Left ventricle myocardium inferior (tissue), 1 donor: ENCODE measurements at regions not wholly inside any gene's neighbourhood (a gene's known extent, or its start where the extent isn't known, plus 50 kb on each side); places are given as distances from the start of the nearest gene placed in this dataset.

ENCODE experiments used
- DNase-seq: peaks from one replicate; pipeline ENCODE4 v3.0.0-alpha.2; 2020
- H3K27ac ChIP-seq: fragments of 200-600 bp; replicated peaks from 2 replicates; pipeline ENCODE4 v1.8.0; 2021
- H3K27me3 ChIP-seq: fragments of 200-600 bp; 2 replicates; pipeline ENCODE4 v1.8.0; 2021; ENCODE audit warnings: low read depth
- H3K36me3 ChIP-seq: fragments of 200-600 bp; 2 replicates; pipeline ENCODE4 v1.8.0; 2021
- H3K4me1 ChIP-seq: fragments of 200-600 bp; 2 replicates; pipeline ENCODE4 v1.8.0; 2021
- H3K4me3 ChIP-seq: fragments of 200-600 bp; 2 replicates; pipeline ENCODE4 v1.8.0; 2021; ENCODE audit warnings: mild to moderate bottlenecking, moderate library complexity
- H3K9me3 ChIP-seq: fragments of 200-600 bp; replicated peaks from 2 replicates; pipeline ENCODE4 v1.8.0; 2021
- intact Hi-C: fragments of 100-400 bp; cut with micrococcal nuclease; formaldehyde crosslinking; loops from one replicate; pipeline ENCODE4 v1.11.0; 2022
- TF ChIP-seq, protein P1 (sequence below): fragments of 200-600 bp; IDR thresholded peaks from 2 replicates; pipeline ENCODE4 v1.8.0; 2021; ENCODE audit warnings: antibody characterized with exemption, mild to moderate bottlenecking, borderline replicate concordance
- donor health status: DM: no; HTN: yes; CAD: no; lungs with severe emphysema.

DNA sequence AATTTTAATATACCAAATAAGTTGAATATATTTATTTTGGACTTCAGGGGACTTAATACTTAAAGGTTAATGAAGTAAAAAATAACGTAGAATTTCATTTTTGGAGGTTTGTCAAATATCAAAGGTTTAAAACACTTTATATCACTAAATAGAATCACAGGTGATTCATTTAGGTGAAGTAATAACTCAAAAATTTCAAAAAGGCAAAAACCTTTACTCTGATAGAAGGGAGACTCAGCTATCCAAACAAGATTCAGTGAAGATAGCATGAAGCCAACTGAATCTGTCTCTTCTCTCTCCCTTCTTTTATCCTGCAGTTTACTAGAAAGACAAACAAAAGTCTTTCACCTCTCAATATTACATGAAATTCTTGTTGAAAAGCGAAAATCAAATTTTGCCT lies 110.2 kb upstream of the CYSLTR1 start:
- no peaks in the 10 kb centered on the region for H3K4me1 ChIP-seq
- intact Hi-C loops = no loop called here
- no peak overlapping the region for H3K27ac ChIP-seq
- no peak for DNase-seq
- H3K4me3 ChIP-seq = no peak overlapping the region
- H3K27me3 ChIP-seq = no peaks in the 10 kb centered on the region
- TF ChIP-seq, protein P1, sequence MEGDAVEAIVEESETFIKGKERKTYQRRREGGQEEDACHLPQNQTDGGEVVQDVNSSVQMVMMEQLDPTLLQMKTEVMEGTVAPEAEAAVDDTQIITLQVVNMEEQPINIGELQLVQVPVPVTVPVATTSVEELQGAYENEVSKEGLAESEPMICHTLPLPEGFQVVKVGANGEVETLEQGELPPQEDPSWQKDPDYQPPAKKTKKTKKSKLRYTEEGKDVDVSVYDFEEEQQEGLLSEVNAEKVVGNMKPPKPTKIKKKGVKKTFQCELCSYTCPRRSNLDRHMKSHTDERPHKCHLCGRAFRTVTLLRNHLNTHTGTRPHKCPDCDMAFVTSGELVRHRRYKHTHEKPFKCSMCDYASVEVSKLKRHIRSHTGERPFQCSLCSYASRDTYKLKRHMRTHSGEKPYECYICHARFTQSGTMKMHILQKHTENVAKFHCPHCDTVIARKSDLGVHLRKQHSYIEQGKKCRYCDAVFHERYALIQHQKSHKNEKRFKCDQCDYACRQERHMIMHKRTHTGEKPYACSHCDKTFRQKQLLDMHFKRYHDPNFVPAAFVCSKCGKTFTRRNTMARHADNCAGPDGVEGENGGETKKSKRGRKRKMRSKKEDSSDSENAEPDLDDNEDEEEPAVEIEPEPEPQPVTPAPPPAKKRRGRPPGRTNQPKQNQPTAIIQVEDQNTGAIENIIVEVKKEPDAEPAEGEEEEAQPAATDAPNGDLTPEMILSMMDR = no peak
- H3K36me3 ChIP-seq = no peaks in the 10 kb centered on the region
- no peaks in the 10 kb centered on the region for H3K9me3 ChIP-seq

DNA sequence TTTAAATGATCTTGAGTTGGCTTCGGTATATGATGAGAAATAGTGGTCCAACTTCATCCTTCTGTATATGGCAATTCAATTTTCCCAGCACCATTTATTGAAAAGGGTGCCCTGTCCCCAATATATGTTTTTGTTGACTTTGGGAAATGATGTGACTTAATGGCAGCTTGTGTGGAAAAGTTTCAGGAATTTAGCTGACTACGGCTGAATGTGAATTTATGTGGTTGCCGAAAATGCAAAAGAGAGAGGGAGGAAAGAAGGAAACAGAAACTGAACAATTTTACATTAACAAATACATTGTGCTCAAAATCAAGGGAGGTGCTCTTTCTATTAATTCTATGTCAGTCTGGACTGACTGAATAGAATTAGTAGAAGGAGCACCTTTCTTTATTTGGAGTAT lies 101.8 kb upstream of the CYSLTR1 start:
- TF ChIP-seq, protein P1 = no peak
- Histone ChIP-seq H3K36me3 (no peaks in the 10 kb centered on the region), H3K27me3 (no peaks in the 10 kb centered on the region), H3K27ac (no peak overlapping the region), H3K4me3 (no peak overlapping the region), H3K4me1 (no peaks in the 10 kb centered on the region), H3K9me3 (no peaks in the 10 kb centered on the region)
- intact Hi-C loops = no loop called here
- no peak for DNase-seq

DNA sequence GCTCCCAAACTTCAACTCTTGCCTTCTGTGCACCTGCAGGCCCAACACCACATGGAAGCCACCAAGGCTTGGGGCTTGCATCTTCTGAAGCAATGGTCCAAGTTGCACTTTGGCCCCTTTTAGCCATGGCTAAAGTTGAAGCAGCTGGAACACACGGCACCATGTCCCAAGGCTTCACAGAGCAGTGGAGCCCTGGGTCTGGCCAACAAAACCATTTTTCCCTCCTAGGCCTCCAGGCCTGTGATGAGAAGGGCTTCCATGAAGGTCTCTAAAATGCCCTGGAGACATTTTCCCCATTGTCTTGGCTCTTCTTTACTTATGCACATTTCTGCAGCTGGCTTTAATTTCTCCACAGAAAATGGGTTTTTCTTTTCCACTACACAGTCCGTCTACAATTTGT lies 61.3 kb upstream of the CYSLTR1 start:
- no peaks in the 10 kb centered on the region for H3K4me1 ChIP-seq
- peaks cover 7% of the 10 kb centered on the region for H3K9me3 ChIP-seq
- no peaks in the 10 kb centered on the region for H3K27me3 ChIP-seq
- no peak overlapping the region for H3K27ac ChIP-seq
- H3K4me3 ChIP-seq = no peak overlapping the region
- TF ChIP-seq, protein P1 = no peak
- DNase-seq = no peak
- no peaks in the 10 kb centered on the region for H3K36me3 ChIP-seq
- intact Hi-C loops = no loop called here

DNA sequence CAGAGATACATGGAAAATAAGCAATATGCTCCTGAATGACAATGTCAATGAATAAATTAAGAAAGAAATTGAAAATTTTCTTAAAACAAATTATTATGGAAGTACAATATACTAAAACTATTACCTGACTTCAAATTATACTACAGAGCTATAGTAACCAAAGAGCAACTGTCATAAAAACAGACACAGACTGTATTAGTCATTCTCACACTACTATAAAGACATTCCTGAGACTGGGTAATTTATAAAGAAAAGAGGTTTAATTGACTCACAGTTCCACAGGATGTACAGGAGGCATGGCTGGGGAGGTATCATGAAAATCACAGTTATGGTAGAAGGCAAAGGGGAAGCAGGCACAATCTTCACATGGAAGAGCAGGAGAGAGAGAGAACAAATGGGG lies 60.0 kb upstream of the CYSLTR1 start:
- no peaks in the 10 kb centered on the region for H3K36me3 ChIP-seq
- intact Hi-C loops = no loop called here
- H3K27ac ChIP-seq = no peak overlapping the region
- H3K9me3 ChIP-seq = peaks cover 7% of the 10 kb centered on the region
- no peaks in the 10 kb centered on the region for H3K4me1 ChIP-seq
- DNase-seq = no peak
- no peak overlapping the region for H3K4me3 ChIP-seq
- no peaks in the 10 kb centered on the region for H3K27me3 ChIP-seq
- TF ChIP-seq, protein P1 = no peak

DNA sequence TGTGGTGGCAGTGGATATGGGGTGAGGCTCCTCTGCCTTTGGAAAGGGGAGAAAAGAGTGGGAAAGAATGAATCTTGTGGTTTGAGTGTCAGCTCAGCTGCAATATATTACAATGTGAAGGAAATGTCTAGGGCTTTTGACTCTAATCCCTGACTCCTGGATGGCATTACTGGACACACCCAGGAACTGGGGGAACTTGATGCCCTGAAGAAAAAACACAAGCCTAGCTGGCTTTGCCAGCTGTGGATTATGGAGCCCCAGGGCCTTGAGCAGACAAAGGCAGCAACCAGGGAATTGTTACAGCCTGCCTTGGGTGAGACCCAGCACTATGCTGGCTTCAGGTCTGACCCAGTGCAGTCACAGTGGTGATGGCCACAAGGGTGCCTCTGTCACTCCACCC lies 57.1 kb upstream of the CYSLTR1 start:
- Histone ChIP-seq H3K9me3 (peaks cover 7% of the 10 kb centered on the region), H3K4me1 (no peaks in the 10 kb centered on the region), H3K27me3 (no peaks in the 10 kb centered on the region), H3K4me3 (no peak overlapping the region), H3K27ac (no peak overlapping the region), H3K36me3 (no peaks in the 10 kb centered on the region)
- no peak for DNase-seq
- intact Hi-C loops = no loop called here
- TF ChIP-seq, protein P1 = no peak

DNA sequence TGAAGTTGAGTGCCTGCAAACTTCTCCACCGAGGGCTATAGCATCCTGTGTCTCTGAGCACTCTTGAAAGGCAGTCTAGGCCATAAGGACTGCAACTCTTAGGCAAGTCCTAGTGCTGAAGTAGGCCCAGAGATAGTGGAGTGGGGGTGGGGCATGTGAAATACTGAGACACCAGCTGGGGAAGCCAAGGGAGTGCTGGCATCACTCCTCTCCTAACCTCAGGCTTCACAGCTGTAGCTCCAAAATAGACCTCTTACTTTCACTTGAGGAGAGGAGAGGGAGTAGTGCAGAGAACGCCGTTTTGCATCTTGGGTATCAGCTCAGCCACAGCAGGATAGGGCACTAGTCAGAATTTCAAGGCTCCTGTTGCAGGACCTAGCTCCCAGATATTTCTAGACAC lies 56.2 kb upstream of the CYSLTR1 start:
- Histone ChIP-seq H3K36me3 (no peaks in the 10 kb centered on the region), H3K27ac (no peak overlapping the region), H3K4me1 (no peaks in the 10 kb centered on the region), H3K4me3 (no peak overlapping the region), H3K27me3 (no peaks in the 10 kb centered on the region), H3K9me3 (peaks cover 5% of the 10 kb centered on the region)
- TF ChIP-seq, protein P1 = no peak
- DNase-seq = no peak
- intact Hi-C loops = no loop called here
